SKM-1 treated with dmso at 0.1 percent for 144 hours (cell line): ENCODE measurements at regions not wholly inside any gene's neighbourhood (a gene's known extent, or its start where the extent isn't known, plus 50 kb on each side); places are given as distances from the start of the nearest gene placed in this dataset.
"Not testable (repeated sequence)": the region's sequence is repeated elsewhere in the genome, so short reads cannot be mapped to it uniquely, and the experiment has no call there.

ENCODE experiments used
- DNase-seq: peaks from one replicate; lab custom pipeline; 2025; ENCODE audit not compliant: unreplicated experiment; lab: John Stamatoyannopoulos, UW

DNA sequence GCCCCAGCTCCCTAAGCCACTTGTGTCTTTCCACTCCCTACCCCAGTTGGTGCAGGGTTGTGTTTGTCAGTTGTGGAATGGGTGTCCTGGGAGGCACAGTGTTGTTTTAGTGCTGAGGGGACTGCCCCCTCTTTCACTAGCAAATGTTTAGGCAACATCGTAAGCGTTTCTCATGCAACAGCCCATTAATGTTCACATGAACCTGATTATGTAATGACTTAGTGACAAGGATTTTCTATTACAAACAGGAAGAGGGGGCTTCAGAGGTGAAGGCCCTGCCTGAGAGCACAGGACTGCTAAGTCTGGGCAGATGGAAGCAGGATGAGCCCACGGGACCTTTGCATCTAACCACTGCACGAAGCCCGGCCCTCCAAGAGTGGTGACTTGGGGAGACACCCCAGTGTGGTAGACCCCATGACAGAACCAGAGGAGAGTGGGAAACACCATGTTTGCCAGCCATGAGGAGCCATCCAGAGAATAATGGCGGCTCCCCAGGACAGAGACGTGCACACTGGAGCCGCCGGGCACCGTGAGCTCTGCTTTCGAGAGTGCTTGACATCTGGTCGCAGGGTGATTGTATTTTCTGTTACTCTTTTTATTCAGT lies 339.7 kb downstream of the THBS2 start:
- no peak for DNase-seq

DNA sequence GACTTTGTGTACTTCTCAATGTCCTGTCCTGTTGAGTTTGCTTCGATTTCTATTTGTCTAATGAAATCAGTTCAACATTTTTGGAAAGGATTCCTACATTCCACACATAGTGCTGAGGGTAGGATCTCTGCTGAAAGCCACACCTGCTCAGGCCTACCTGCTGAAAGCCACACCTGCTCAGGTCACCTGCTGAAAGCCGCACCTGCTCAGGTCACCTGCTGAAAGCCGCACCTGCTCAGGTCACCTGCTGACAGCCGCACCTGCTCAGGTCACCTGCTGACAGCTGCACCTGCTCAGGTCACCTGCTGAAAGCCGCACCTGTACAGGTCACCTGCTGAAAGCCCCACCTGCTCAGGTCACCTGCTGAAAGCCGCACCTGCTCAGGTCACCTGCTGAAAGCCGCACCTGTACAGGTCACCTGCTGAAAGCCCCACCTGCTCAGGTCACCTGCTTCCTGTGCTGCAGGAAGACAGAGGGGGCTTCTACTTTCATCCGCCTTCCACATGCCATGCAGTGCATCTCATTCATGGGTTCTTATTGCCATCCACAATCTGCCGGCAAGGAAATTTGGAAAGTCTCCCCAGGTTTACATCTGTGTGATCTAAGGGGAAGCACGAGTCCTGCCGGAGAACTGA lies 340.3 kb downstream of the THBS2 start:
- DNase-seq: not testable (repeated sequence)

DNA sequence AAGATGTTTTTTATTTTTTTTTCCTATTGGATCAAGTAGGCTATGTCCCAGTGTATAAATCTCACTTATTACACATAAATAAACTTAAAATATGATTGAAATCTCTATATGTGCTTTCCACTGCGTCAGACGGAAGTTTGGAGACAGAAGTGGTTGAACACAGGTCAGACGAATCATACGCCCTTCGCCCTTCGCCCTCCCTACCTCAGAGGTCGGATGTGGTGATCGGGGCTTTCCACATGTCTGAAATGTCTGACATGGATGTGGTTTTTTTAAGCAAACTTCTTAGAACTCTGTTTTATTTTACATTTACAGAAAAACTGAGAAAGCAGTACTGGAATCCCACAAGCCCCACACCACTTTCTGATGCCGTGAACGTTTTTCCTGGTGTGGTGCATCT lies 344.4 kb downstream of the THBS2 start:
- no peak for DNase-seq

DNA sequence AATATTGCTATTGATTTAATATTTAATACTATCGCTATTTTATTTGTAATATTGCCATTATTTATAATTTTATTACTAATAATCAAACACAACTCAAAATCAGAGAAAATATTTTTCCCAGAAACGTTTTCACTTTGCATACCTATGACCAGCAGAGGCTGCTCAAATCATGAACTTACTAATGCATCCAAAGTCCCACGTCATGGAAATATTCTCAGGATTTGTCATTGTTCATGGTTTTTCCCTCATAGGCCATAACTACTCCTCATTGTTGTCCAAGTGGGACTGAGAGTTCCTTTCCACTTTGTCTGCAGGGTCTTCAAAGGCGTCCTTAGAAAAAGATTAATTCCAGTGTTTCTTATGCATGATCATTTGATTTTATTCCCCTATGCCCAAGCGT lies 344.8 kb downstream of the THBS2 start:
- DNase-seq: no peak

DNA sequence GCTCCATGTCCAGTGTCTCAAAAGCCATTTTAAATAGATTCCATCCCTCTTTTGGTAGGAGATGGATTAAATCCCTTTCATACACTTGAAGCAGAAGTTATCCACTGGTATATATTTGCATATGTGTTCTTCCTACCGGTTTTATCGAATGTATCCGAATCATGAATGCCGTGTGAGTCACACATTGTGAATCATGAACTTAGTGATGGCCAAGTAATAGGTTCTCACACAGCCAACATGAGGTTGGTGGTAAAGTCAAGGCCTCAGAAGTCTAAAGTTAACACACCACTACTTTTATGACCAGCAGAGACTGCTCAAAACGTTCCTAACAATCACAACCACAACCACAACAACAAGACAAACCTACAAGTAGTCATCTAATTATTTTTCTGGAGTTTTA lies 345.5 kb downstream of the THBS2 start:
- no peak for DNase-seq

DNA sequence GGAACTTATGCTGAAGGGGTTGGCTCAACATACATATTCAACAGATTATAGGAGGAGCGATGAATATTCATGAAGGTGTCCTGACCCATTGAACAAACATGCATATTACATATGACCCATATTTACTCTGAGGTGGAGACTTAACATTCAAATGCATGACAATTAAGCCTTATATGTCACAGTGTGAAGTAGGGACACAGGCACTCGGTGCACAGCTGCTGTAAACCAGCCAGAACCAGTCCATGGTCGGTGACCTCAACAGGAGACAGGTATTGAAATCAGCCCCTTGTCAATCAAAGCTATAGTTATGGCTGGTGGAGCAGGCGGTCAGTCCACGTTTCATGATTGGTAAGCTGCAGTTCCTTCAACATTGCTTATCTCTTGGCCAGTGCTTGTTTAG lies 347.3 kb downstream of the THBS2 start:
- no peak for DNase-seq

DNA sequence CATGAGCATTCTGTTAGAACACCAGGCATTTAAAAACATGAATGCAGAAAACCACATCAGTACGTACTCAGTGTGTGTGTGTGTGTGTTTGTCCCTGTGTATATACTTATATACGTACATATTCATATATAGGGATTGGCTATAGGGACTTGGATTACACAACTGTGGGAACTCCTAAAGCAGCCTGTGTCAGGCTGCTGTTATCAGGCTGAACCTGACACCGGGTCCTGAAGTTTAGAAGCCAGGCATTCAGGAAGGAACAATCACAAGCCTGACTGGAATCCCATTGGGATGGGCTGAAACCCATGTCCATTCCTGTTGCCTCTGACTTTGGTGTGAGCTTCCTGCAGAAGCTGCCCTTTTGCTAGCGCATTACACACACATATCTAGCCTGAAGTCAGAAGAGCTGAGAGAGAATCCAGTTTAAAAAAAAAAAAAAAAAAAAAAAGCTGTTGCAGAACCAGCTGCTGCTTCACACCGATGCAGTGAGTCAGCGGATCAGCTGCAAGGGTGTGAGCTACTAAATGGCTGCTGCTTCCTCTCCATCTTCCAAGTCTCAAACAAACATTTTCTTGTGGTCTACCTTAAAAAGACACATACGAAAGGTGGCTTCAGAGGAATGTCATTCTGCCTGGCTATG lies 348.1 kb downstream of the THBS2 start:
- DNase-seq: no peak

DNA sequence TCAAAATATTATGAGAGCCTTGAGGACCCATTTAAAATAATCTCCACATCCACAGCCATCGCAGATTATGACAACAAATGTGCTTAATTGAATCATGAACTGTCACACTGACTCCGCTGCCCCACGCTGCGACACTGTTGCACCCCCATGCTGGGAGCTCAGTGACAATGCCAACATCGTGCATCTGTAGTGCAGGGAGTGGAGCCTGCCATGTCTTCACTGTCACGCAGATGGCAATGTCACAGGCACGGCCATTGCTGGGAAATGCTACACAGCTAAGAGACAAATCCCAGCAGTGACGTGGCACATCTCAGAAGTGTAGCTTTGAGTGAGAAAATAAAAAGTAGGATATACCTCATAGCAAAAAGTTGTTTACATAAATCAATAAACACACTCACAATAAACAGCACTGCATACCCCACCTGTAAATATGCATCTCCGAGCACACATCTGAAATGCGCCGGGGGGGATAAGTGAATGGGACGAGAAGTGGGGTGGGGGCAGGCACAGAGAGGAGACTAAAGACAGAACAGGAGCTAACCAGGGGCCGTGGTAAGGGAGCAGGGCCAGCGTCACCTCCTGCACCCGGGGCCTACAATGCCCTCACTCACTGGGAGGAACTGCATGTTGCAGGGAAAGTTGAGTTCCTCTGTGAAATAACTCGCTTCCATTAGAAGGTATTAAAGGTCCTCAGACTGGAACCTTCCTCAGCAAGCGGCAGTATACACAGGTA lies 349.9 kb downstream of the THBS2 start:
- no peak for DNase-seq

DNA sequence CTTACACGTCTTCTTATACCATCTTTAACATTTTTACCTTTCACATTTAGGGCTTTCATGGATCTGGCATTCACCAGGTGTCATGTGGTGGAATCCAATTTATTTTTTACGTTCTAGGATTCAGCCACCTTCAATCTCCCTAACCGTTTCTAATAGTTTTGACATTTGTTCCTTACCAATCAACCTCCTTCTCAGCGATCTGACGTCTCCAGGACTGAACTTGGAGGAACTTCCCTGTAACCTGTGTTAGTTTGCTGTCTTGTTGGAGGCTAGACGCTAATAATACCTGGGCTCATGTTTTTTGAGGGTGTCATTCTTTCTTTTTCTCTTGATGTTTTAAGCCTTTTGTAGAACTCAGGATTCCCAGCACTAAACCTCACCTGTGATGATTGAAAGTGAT lies 351.6 kb downstream of the THBS2 start:
- DNase-seq: no peak

DNA sequence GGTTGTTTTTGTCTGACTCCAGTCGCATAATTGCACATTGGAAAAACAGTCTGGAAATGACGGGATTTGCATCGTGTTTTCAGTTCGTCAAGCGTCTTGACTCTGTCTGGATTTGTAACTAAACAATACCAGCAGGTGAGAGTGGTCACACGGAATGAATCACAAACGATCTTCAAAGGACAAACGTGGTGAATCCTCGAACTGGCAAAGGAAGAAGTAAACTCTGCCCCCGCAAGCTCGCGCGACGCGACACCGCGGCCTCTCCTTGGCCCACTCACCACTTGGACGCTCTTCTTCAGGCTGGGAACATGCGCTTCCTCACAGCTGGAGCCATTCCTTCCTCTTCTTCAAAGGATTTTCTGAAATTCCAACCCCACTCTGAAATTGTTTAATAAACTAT lies 352.6 kb downstream of the THBS2 start:
- no peak for DNase-seq

DNA sequence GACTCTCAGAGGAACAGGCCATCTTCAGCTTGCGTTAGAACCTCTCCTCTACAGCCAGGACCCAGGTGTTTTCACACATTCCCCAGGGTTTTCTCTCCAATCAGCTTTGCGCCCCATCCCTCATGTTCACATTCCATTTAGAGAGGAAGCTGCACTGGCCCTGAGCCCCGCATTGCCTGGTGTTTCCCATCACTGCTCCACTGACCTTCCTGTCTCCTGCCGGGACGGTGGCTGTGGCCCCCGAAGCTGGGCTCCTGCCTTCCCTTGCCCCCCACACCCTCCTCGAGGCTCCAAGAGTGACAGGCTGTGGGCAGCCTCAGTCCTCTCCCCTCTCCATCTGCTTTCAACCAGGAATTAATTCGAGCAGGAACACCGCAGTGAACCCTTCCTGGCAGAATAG lies 357.3 kb downstream of the THBS2 start:
- no peak for DNase-seq

DNA sequence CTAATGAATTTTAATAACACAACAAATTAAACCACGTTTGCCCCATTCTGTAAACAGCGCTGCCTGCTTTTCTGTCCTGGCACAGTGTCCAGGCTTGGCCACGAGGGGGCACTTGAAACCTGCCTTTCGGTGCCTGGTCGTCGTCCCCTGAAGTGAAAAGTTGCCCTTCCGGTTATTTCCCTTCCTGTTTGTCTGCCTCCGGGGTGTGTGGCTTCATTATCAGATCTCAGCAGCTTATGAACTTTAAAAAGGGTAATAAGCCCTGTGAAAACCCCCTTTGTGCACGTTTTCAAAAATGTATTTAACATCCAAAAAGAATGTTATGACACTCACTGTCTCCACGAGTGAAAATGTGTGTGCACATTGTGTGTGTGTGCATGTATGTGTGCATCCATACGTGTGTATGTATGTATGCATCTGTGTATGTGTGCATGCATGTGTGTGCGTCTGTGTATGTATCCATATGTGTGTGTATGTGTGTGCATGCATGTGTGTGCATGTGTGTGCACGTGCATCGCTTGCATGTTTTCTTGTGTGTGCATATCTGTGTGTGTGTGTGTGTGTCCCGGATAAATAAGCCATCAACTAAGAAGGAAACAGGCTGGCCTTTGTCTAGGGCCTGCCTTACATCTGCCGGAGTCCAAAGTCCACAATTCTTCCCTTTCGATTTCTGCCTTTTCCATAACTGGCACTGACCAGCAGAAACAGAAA lies 358.4 kb downstream of the THBS2 start:
- peak; percentile 66 for DNase-seq

DNA sequence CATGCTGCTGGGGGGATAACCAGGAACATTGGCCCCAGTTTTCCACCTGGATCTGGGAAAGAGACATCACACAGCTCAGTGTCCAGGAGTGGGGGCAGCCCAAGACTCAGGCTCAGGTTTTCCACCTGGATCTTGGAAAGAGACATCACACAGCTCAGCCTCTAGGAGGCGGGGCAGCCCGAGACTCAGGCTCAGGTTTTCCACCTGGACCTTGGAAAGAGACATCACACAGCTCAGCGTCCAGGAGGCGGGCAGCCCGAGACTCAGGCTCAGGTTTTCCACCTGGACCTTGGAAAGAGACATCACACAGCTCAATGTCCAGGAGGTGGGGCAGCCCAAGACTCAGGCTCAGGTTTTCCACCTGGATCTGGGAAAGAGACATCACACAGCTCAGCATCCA lies 361.6 kb downstream of the THBS2 start:
- DNase-seq: no peak

DNA sequence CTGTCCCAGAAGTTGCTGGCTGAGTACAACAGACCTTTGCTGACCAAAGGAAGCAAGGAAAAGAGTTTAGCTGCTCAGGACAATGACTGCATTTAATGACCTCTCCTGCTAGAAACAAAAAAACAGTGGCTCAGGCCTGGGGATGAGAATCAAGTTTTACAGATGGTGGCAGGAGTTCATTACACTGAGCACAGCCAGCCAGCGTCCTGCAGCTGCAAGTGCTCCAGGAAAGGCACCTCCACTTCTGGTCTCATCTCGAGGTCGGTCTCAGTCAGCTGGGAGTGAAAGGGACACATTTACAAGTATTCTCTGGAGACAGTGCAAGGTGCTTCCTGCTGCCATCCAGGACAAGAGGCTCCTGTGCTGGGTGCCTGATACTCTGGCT lies 362.7 kb downstream of the THBS2 start:
- no peak for DNase-seq

DNA sequence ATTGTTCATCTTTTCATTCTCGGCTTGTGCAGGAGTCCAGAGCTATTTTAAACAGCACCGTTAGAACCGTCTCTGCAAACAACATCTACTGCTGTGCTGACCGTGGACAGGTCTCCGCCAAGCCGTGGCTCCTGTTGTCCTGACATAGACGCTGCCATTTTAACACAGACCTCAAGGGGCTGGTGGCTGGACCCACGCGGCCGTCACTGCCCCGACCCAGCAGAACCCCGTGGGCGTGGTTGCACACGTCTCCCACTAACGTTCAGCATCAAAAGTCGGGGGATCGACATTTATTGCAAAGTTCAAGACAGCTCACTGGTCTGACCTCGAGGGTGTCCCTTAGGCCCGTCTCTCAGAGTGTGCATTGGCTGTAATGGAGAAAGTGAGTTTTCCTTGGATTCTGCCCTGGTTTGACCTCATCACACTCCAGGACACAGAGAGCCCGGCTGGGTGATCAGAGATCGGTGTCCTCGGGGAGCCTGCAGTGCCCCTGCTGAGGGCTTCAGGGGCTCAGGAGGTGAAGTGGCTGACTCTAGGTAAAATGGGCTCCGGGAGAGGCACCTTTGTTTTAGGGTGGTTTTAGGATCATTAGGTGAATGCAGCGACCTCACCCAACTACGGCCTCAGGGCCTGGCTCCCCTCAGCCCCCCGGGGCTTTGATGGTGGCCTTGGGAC lies 363.2 kb downstream of the THBS2 start:
- no peak for DNase-seq

DNA sequence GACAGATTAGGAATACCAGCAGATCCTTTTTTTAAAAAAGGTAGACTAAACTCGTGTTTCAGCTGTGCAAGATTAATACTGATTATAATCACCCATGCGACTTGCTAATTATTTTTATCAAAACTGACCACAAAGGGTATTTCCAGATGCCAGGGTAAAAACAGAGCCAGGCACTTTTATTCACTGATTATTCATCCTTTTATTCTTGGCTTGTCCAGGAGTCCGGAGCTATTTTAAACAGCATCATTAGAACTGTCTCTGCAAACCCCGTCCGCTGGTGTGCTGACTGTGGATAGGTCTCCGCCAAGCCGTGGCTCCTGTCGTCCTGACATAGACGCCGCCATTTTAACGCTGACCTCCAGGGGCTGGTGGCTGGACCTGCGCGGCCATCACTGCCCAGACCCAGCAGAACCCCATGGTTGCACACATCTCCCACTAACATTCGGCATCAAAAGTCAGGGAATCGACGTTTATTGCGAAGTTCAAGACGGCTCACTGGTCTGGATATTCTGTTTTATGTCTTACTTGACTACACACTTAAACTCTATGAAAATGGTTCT lies 364.8 kb downstream of the THBS2 start:
- no peak for DNase-seq

DNA sequence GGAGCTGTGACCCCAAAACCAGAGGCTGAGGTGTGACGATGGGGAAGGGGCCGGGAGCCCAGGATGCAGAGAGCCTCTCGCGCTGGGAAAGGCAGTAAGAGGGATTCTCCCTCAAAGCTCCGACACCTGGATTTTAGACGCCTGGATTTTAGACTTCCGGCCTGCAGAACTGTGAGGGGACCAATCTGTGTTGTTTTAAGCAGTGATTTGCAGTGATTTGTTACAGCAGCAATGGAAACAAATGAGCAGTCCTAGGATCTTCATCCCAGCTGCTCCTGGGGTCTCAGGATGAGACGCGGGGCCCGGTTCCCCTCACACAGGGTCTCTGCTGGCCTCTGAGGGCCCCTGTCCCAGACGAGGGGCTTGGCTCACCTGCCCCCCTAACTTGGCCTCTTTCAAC lies 365.5 kb downstream of the THBS2 start:
- DNase-seq: no peak

DNA sequence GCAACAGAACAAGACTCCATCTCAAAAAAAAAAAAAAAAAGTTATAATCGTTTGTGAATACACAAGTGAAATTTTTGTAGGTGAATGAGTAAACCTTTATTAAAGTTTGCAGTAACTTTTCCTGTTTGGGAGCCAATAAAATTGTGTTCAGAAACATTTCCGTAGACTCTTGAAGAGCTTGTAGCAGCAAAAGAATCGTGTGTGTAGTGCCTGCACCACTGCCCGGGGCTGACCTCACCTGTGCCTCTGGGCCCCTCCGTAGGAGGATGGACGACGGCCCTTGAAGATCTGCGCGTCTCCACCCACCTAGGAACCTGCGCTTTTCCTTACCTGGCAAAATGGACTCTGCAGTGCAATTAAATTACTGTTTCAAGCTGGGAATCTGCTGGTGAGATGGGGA lies 366.0 kb downstream of the THBS2 start:
- DNase-seq: no peak

DNA sequence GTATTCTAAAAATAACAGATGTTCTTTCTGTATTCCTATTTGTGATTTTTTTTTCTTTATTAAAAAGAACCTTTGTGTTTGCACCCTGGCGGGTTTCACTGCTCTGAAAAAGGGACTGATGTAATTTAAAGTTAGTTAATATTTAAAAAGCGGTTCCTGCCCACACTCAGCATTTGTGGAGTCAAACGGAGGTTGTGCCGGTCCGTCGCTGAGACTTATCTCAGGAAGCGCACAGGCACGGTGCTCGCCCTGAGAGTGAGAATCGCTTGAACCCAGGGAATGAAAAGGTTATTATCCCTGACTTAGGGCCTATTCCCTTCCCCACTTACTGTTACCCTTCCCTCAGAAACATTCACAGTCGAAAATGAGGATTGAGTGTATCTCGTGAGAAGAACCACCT lies 366.7 kb downstream of the THBS2 start:
- no peak for DNase-seq
